ENCODE measurements at regions not wholly inside any gene's neighbourhood (a gene's known extent, or its start where the extent isn't known, plus 50 kb on each side); places are given as distances from the start of the nearest gene placed in this dataset.

- no peaks in the 10 kb centered on the region for H3K4me1 Mint-ChIP-seq
- CTCF ChIA-PET = interaction anchor here (2.9 kb wide), 1 partner anchor 193 kb away, joined by 24 read pairs; no protein-coding TSS in a partner anchor
- intact Hi-C loops (cut with micrococcal nuclease) = no loop called here
Observed at GRCh38 chr6:144777249-144777648, 492.1 kb downstream of the UTRN start.

DNA sequence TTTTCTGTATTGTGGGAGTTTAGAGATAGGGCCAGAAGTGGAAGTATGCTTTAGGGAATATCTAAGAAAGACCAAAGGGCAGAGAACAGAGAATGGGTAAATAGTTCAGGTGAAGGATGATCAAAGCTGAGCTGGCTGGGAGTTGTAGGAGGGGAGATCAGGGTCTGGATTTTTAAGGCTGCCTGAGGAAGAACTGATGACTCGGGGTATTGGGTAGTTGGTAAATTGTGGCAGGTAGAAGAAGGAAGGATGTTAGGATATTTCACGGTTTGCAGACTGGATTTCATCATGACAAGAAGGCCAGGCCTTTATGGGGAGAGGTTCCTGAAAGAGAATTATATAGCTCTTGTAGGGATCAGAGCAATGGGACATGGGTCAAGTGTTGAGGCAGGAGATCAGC lies 492.9 kb downstream of the UTRN start:
- peaks cover 22 to 57% of the 10 kb centered on the region in 2 experiments for H3K36me3 ChIP-seq (replicated peaks in 1 of 2; ENCODE audit: control extremely low read depth in 1 of 2, control insufficient read depth in 1 of 2, extremely low read depth in 1 of 2, insufficient read depth in 2 of 2, low read length in 1 of 2)
- DNase-seq = no peak
- H4K20me1 ChIP-seq (ENCODE audit: control insufficient read depth, insufficient read depth, low read length, poor library complexity, severe bottlenecking) = no peaks in the 10 kb centered on the region
- H2AFZ ChIP-seq (ENCODE audit: insufficient read depth, low read depth, low read length, poor library complexity, severe bottlenecking) = no peak overlapping the region
- ATAC-seq (ENCODE audit: low read depth) = no peak
- intact Hi-C loops (cut with micrococcal nuclease) = loop anchor here (2.0 kb wide), 1 partner anchor 193 kb away; no protein-coding TSS in a partner anchor
- Mint-ChIP-seq H3K27ac (no peak overlapping the region), H3K4me1 (no peaks in the 10 kb centered on the region), H3K4me3 (no peak overlapping the region), H3K27me3 (no peaks in the 10 kb centered on the region), H3K9me3 (ENCODE audit: insufficient read depth) (no peaks in the 10 kb centered on the region)
- no peak overlapping the region for H3K27ac ChIP-seq (ENCODE audit: low read length in 2 of 2)
- CTCF ChIA-PET = interaction anchor here (2.9 kb wide), 1 partner anchor 194 kb away, joined by 24 read pairs; no protein-coding TSS in a partner anchor
- H3K9me3 ChIP-seq (ENCODE audit: control extremely low read depth in 1 of 3, control insufficient read depth in 2 of 3, insufficient read depth in 1 of 3, low read length in 2 of 3) = no peaks in the 10 kb centered on the region
- TF ChIP-seq, protein P1, sequence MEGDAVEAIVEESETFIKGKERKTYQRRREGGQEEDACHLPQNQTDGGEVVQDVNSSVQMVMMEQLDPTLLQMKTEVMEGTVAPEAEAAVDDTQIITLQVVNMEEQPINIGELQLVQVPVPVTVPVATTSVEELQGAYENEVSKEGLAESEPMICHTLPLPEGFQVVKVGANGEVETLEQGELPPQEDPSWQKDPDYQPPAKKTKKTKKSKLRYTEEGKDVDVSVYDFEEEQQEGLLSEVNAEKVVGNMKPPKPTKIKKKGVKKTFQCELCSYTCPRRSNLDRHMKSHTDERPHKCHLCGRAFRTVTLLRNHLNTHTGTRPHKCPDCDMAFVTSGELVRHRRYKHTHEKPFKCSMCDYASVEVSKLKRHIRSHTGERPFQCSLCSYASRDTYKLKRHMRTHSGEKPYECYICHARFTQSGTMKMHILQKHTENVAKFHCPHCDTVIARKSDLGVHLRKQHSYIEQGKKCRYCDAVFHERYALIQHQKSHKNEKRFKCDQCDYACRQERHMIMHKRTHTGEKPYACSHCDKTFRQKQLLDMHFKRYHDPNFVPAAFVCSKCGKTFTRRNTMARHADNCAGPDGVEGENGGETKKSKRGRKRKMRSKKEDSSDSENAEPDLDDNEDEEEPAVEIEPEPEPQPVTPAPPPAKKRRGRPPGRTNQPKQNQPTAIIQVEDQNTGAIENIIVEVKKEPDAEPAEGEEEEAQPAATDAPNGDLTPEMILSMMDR (IDR thresholded peaks at IDR 0.05) = no peak
- no peak for TF ChIP-seq EZH2 (IDR thresholded peaks at IDR 0.05; ENCODE audit: borderline replicate concordance, insufficient read depth, low read depth, low read length, poor library complexity, severe bottlenecking)
- H3K79me2 ChIP-seq (ENCODE audit: control insufficient read depth, insufficient read depth, low read length) = no peaks in the 10 kb centered on the region
- POLR2A ChIA-PET = no interaction called here
- no peaks in the 10 kb centered on the region for H3K4me1 ChIP-seq (ENCODE audit: control insufficient read depth in 2 of 2, insufficient read depth in 2 of 2, low read length in 2 of 2)
- 92% methylated on average over 2 of the region's 2 CpGs for WGBS (ENCODE audit: insufficient coverage)
- no peak overlapping the region for H3K4me3 ChIP-seq (ENCODE audit: control extremely low read depth in 1 of 5, extremely low read depth in 1 of 5, insufficient read depth in 1 of 5, low read depth in 2 of 5, low read length in 4 of 5)
- H3K4me2 ChIP-seq (replicated peaks; ENCODE audit: low read depth, low read length, poor library complexity, severe bottlenecking) = no peak overlapping the region
- no peak overlapping the region for H3K9ac ChIP-seq (ENCODE audit: low read length)
- no peaks in the 10 kb centered on the region for H3K27me3 ChIP-seq (replicated peaks in 1 of 4; ENCODE audit: control extremely low read depth in 1 of 4, control insufficient read depth in 3 of 4, insufficient read depth in 4 of 4, low read length in 3 of 4)

More at GRCh38 chr6:144777249-144777648, 492.1 kb downstream of the UTRN start:
- Mint-ChIP-seq H3K4me3 (no peak overlapping the region), H3K27me3 (no peaks in the 10 kb centered on the region), H3K9me3 (ENCODE audit: insufficient read depth) (no peaks in the 10 kb centered on the region), H3K27ac (no peak overlapping the region)
- Histone ChIP-seq H4K20me1 (ENCODE audit: control insufficient read depth, insufficient read depth, low read length, poor library complexity, severe bottlenecking) (no peaks in the 10 kb centered on the region), H3K4me3 (ENCODE audit: control extremely low read depth in 1 of 5, extremely low read depth in 1 of 5, insufficient read depth in 1 of 5, low read depth in 2 of 5, low read length in 4 of 5) (no peak overlapping the region), H3K27me3 (replicated peaks in 1 of 4; ENCODE audit: control extremely low read depth in 1 of 4, control insufficient read depth in 3 of 4, insufficient read depth in 4 of 4, low read length in 3 of 4) (no peaks in the 10 kb centered on the region), H3K9me3 (ENCODE audit: control extremely low read depth in 1 of 3, control insufficient read depth in 2 of 3, insufficient read depth in 1 of 3, low read length in 2 of 3) (no peaks in the 10 kb centered on the region), H3K36me3 (replicated peaks in 1 of 2; ENCODE audit: control extremely low read depth in 1 of 2, control insufficient read depth in 1 of 2, extremely low read depth in 1 of 2, insufficient read depth in 2 of 2, low read length in 1 of 2) (peaks cover 23 to 62% of the 10 kb centered on the region in 2 experiments), H3K79me2 (ENCODE audit: control insufficient read depth, insufficient read depth, low read length) (no peaks in the 10 kb centered on the region), H2AFZ (ENCODE audit: insufficient read depth, low read depth, low read length, poor library complexity, severe bottlenecking) (no peak overlapping the region), H3K4me1 (ENCODE audit: control insufficient read depth in 2 of 2, insufficient read depth in 2 of 2, low read length in 2 of 2) (no peaks in the 10 kb centered on the region), H3K9ac (ENCODE audit: low read length) (no peak overlapping the region), H3K4me2 (replicated peaks; ENCODE audit: low read depth, low read length, poor library complexity, severe bottlenecking) (no peak overlapping the region), H3K27ac (ENCODE audit: low read length in 2 of 2) (no peak overlapping the region)
- no peak for TF ChIP-seq EZH2 (IDR thresholded peaks at IDR 0.05; ENCODE audit: borderline replicate concordance, insufficient read depth, low read depth, low read length, poor library complexity, severe bottlenecking)
- TF ChIP-seq, protein P1 (IDR thresholded peaks at IDR 0.05) = no peak
- no peak for ATAC-seq (ENCODE audit: low read depth)
- POLR2A ChIA-PET = no interaction called here
- DNase-seq = no peak
